ENCODE measurements at regions not wholly inside any gene's neighbourhood (a gene's known extent, or its start where the extent isn't known, plus 50 kb on each side); places are given as distances from the start of the nearest gene placed in this dataset.

DNA sequence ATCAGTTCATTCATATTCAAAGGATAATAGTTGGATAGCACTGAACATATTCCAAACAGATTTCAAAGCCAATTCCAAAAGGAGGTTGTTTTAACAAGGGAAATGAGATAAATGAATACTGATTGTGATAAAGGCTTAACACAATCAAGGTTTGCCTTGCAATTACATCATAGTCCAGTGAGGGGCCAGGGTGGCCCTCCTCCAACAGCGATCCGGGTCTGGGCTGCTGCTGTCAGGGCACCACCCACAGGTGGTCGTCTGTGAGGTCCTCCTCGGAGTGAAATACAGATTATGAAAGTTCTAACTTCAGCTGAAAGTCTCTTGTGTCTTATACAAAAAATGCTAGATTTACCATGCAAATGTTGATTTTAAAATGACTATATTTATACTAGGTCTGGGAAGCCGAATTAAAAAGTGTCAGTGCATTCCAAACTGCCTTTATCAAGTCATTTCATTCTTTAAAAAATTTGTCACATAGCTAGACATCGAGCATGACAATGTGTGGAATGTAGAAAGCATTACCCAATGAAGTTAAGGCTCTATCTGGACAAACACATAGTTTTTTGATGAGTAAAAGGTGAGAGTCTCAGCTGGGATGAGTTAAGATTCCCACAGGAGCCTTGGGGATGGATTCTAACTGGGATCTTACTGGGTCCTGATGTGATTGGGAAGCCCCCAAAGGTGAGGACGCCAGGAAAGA lies 65.9 kb upstream of the SLC22A23 start:
- no peak for DNase-seq

DNA sequence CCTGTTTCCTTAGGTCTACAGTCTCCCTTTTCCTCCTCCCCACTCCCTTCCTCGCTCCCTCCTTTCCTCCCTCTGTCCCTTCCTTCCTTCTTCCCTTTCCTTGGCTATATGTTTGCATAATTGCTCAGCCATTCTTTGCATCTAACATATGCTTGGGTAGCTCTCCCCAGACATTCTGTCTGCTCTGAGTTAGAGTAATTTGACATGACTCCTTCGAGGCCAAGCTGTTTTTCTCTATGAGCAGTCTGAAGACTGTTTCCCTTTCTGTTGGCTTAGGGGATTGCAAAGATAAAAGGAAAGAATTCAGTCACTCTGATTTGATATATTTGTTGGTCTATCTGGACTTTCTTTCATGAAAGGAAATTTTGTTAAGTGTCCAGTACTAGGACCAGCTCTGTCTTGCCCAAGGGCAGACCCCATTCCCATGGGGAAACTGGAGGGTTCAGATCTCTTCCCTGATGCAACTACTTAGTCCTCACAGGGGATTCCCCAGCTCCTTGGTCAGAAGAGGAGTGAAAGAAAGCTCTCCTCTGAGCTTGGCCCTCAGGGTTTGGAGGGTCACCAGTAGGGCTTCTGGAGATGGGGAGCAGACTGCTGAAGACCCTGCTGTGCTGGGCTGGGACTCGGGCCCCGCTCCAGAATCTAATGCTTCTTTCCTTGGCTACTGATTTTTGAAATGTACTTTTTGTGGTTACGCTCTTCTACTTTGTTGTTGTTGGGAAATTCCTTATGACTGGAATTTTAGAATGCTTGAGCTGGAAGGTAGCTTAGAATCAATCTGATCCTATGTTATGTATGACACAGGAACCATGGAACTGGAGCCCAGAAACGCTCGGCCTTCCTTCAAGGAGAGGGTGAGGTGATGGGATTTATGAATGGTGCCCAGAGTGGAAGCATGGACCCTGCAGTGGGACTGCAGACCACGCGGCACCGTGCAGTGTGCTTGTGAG lies 63.7 kb upstream of the SLC22A23 start:
- DNase-seq = no peak

DNA sequence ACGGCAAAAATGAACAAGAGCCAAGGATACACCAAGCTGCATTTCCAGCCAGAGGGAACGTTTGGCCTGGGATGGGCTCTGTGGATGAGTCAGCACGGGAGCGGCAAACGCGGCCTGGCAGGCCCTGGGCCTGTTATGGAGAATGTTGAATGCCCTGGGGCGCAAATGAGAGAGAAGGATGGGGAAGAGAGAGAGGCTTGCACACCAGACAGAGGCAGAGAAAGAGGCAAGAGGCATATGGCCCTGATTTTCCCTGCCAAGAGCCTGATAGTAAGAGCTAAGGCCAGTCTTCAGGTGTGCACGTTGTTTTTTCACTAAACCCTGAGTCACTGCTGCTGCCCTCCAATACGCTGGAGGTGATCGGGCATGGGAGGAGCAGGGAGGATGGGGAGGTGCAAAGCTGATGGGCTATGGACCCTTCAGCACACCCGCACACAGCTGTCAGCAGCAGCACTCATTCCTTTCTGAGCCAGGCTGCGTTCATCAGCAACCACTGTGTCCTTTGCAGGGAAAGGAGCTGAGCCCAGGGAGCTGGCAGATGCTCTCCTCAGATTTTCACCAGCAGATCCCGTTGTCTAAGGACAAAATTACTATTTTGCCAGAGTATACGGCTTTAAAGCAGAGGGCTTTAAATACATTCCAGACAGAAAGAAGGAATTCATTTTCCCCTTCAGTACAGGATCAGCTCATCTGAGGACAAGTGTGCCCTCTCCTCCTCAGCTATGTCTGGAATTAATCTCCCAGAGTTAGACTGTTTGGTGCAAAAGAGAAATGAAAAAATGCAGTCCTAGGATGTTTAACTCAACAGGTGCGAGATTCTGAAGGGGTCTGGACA lies 61.7 kb upstream of the SLC22A23 start:
- no peak for DNase-seq

DNA sequence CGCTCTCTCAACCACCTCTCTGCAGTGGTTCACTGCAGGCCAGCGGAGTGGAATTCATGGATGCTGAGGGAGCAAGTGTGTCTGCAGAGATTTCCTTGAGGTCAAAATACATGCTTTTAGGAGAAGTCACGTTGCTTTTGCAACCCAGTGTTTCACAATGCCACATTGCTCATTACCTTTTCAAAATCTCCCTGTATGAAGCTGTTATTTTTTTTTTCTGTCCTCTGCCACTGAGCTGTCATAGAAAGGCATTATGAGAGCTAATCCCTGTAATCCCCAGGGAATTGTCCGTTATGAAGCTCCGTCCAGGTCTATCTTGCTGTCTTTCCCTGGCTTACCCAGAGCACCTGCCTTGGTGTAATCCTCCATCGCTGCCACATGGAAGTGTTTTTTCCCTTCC lies 60.5 kb upstream of the SLC22A23 start:
- DNase-seq = no peak

DNA sequence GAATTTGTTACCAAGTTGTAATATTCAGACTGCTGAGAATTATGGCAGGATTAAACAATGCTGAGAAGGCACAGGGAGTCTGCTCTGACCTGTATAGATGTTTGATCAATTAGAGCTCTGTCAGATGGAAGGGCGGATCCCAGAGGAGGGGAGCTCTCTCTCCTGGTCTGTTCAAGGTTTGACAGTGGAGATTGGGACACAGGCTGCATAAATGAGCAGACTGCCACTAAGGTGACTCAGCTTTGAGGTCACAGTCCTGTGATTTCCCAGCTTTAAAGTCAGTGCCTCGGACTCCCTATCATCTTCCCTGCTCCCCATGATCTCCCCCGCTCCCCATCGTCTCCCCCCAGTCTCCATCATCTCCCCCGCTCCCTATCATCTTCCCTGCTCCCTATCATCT lies 59.2 kb upstream of the SLC22A23 start:
- no peak for DNase-seq

DNA sequence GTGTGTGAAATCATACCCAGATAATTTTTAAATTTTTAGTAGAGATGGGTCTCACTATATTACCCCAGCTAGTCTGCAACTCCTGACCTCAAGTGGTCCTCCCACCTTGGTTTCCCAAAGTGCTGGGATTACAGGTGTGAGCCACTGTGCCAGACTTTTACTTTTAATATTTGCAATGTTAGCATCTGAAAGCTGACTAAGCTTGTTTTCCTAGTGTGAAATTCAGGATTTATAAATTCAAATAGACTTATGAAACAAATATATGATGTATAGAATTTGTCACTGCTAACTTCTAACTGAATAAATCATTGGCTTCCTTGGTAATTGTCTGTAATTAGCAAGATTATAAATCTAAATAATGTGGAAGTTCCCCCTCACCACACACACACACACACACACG lies 58.8 kb upstream of the SLC22A23 start:
- no peak for DNase-seq

DNA sequence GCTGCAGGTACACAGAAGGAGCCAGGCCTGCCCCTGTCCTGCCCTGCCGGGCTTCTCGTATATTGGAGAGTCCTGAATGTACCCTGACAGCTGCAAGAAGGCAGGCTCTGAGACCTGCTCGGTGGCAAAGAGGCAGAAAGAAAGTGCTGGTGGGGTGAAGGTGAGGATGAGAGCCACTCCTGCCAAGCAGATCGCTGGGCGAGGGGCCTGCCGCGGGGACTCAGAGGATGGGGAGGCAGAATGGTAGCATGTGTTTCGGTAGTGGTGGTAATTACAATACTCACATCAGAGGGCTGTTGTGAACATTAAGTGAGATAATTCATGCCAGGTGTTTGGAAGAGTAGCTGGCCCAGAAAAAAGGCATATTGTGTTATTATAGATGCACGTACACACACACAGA lies 56.6 kb upstream of the SLC22A23 start:
- no peak for DNase-seq

DNA sequence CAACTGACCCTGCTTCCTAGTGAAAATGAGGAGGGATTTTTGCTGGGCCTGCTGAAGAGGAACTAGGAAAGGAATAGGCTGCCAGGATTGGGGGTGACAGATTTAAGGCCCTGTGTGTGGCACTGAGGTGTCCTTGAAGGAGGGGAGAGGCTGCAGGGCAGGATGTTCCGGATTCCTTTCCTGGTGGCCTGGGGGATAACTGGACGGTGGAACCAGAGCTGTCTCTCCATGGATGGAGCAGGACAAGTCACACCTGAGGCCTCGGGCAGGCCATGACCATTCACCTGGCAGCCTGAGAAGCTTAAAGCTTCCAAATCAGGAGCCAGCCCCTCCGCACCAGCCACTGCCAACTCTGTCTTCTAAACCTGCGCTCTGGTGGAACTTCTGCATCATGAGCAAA lies 56.0 kb upstream of the SLC22A23 start:
- no peak for DNase-seq

DNA sequence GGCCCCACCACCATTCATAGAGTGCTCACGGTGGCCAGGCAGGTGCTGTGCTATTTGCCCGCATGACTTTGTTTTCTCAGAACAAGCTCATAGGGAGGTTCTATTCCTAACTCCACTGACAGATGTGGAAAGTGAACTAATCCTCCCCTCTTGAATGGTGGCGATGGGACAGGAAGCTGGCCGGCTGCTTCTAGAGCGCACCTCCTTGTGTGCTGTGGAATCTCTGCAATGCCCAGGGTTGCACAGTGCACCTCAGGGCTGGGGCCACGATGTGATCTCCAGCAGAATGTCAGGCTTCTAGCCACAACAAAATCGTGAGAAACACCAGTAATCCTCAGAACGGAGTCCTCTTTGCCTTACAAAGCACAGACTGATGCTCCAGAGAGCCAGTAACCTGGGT lies 53.8 kb upstream of the SLC22A23 start:
- DNase-seq = no peak

DNA sequence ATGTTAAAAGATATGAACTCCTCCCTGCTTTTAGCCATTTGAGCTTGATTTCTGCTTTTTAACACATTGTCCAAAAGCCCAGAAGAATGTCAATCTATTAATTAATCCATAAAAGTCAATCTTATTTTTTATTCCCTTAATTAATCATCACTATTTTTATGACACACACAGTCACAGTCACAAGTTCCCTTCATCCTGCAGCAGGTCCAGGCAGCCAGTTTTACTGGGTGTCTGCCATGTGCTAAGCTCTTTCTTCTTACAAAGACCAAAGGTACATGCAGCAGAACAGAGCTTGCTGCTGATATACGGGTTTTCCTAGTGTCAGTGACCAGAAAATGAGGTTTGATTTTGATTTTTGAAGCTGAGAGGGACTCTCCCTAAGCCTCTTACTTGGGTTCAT lies 53.3 kb upstream of the SLC22A23 start:
- DNase-seq = no peak

DNA sequence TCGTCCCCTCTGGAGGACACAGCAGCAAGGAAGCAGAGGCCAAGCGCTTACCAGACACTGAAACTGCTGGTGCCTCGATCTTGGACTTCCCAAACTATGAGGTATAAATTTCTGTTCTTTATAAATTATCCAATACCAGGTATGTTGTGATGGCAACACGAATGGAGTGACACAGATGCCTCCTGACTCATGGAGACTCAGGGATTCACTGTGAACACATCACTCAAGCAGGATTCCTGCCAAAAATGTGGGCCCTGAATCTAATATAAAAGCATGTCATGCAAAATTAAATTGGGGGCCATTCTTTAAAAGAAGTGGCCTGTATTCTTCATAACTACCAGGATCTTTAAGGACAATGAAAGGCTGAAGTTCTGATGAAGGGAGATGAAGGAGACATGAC lies 52.5 kb upstream of the SLC22A23 start:
- DNase-seq = no peak

DNA sequence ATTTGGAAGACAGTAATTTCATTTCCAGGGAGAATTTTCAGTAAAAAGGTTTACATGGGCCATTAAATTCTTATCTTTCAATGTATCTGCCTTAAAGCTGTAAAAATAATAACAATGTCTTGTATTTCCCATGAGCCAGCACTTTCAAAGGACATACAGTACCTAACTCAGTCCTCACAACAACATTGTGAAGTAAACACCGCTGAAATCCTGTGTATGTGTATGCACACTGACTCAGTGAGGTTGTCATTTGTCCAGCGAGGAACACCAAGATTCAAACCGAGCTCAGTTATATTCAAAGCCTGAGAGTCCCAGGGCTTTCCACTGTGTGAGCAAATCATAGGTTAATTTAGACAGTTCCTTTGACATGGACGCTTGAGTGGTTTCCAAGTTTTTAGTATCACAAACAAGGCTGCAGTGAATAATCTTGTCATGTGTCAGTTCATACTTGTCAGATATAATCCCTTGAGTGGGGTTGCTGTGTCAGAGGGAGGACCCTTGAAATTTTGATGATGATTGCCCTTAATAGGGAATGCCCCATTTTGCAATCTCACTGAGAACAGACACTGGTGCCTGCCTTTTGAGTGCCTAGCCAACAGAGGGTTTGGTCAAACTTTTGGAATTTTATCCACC lies 50.0 kb upstream of the SLC22A23 start:
- DNase-seq = no peak
